Right ventricle myocardium inferior (tissue), 1 donor: ENCODE measurements at regions not wholly inside any gene's neighbourhood (a gene's known extent, or its start where the extent isn't known, plus 50 kb on each side); places are given as distances from the start of the nearest gene placed in this dataset.
"Not testable (repeated sequence)": the region's sequence is repeated elsewhere in the genome, so short reads cannot be mapped to it uniquely, and the experiment has no call there.

Source experiments
- ATAC-seq: fragments of 200-7000 bp; cut with Tn5 transposase; one replicate; pipeline ENCODE4 v1.9.1; 2020; ENCODE audit warnings: mild to moderate bottlenecking, moderate library complexity
- DNase-seq: peaks from one replicate; pipeline ENCODE4 v3.0.0; 2021; ENCODE audit errors: missing footprints
- intact Hi-C: fragments of 100-400 bp; cut with DNase I; formaldehyde crosslinking; loops from one replicate; pipeline ENCODE4 v1.11.0; 2022
- donor health status: DM: no; HTN: yes; CAD: no; lungs with severe emphysema.

- DNase-seq (no peak), ATAC-seq (no peak)
- intact Hi-C loops = no loop called here
Observed at GRCh38 chrX:114097866-114098265, 486.0 kb upstream of the HTR2C start.

- DNase-seq (no peak), ATAC-seq (no peak)
- intact Hi-C loops = no loop called here
Observed at GRCh38 chrX:114097427-114097826, 486.5 kb upstream of the HTR2C start.

- DNase-seq (no peak), ATAC-seq (no peak)
- intact Hi-C loops = no loop called here
Observed at GRCh38 chrX:114095789-114096188, 488.1 kb upstream of the HTR2C start.

GRCh38 chrX:114087543-114087942, 496.3 kb upstream of the HTR2C start:
- ATAC-seq (no peak), DNase-seq (no peak)
- intact Hi-C loops = no loop called here

- intact Hi-C loops = no loop called here
- no peak for ATAC-seq
- no peak for DNase-seq
Observed at GRCh38 chrX:114077773-114078172, 506.1 kb upstream of the HTR2C start.

- intact Hi-C loops = no loop called here
- DNase-seq (no peak), ATAC-seq (no peak)
Observed at GRCh38 chrX:114075073-114075673, 508.7 kb upstream of the HTR2C start.

GRCh38 chrX:114073926-114074325, 510.0 kb upstream of the HTR2C start:
- ATAC-seq (no peak), DNase-seq (no peak)
- intact Hi-C loops = no loop called here

- ATAC-seq = no peak
- intact Hi-C loops = no loop called here
- DNase-seq = no peak
Observed at GRCh38 chrX:114071412-114071811, 512.5 kb upstream of the HTR2C start.

GRCh38 chrX:114065577-114066223, 518.2 kb upstream of the HTR2C start:
- intact Hi-C loops = no loop called here
- ATAC-seq (no peak), DNase-seq (no peak)

- DNase-seq = no peak
- ATAC-seq = no peak
- intact Hi-C loops = no loop called here
Observed at GRCh38 chrX:114061226-114061625, 522.7 kb upstream of the HTR2C start.

GRCh38 chrX:114058988-114059418, 524.9 kb upstream of the HTR2C start:
- ATAC-seq (no peak), DNase-seq (no peak)

GRCh38 chrX:114057422-114057821, 526.5 kb upstream of the HTR2C start:
- ATAC-seq, intact Hi-C loops: not testable (repeated sequence)

More at GRCh38 chrX:114058988-114059418, 524.9 kb upstream of the HTR2C start:
- intact Hi-C loops = no loop called here

GRCh38 chrX:114051667-114052315, 532.1 kb upstream of the HTR2C start:
- DNase-seq (no peak), ATAC-seq (no peak)
- intact Hi-C loops = no loop called here

More at GRCh38 chrX:114057422-114057821, 526.5 kb upstream of the HTR2C start:
- DNase-seq = not testable (repeated sequence)

GRCh38 chrX:114050075-114050796, 533.6 kb upstream of the HTR2C start:
- intact Hi-C loops = no loop called here

GRCh38 chrX:114049063-114049462, 534.8 kb upstream of the HTR2C start:
- intact Hi-C loops = no loop called here
- ATAC-seq = no peak
- DNase-seq = no peak

More at GRCh38 chrX:114050075-114050796, 533.6 kb upstream of the HTR2C start:
- ATAC-seq (no peak), DNase-seq (no peak)

- intact Hi-C loops = no loop called here
- DNase-seq (no peak), ATAC-seq (no peak)
Observed at GRCh38 chrX:114047558-114047957, 536.3 kb upstream of the HTR2C start.

- intact Hi-C loops = no loop called here
- ATAC-seq = no peak
- DNase-seq = no peak
Observed at GRCh38 chrX:114046695-114047279, 537.1 kb upstream of the HTR2C start.

GRCh38 chrX:114041470-114041869, 542.4 kb upstream of the HTR2C start:
- ATAC-seq, intact Hi-C loops, DNase-seq: not testable (repeated sequence)

- intact Hi-C loops, ATAC-seq, DNase-seq: not testable (repeated sequence)
Observed at GRCh38 chrX:114040661-114041269, 543.1 kb upstream of the HTR2C start.
